Panc1 (cell line): ENCODE measurements at regions not wholly inside any gene's neighbourhood (a gene's known extent, or its start where the extent isn't known, plus 50 kb on each side); places are given as distances from the start of the nearest gene placed in this dataset.

Experiments
- ATAC-seq: fragments of 200-7000 bp; cut with Tn5 transposase; 2 replicates; pipeline ENCODE4 v1.9.1; 2020; ENCODE audit warnings: mild to moderate bottlenecking, moderate library complexity
- BruUV-seq: library from RNA; stranded (reverse); fragments of 400-500 nt; replicated peaks from 2 replicates; lab custom pipeline; 2021; lab: Mats Ljungman, UMichigan
- CTCF ChIA-PET: fragments of 300-600 bp; sonication (Branson Sonifier 250); formaldehyde crosslinking; loops from one replicate; lab custom pipeline; 2022; ENCODE audit warnings: antibody characterized with exemption; lab: Charles Lee
- POLR2A ChIA-PET: fragments of 300-600 bp; sonication (Branson Sonifier 250); formaldehyde crosslinking; loops from one replicate; lab custom pipeline; 2022; ENCODE audit warnings: antibody characterized with exemption; lab: Charles Lee
- DNase-seq: peaks from one replicate; pipeline ENCODE4 v3.0.0-alpha.2; 2010; ENCODE audit warnings: low read depth, low spot score
- H3K27ac ChIP-seq: 2 replicates; pipeline ENCODE4 v1.5.1; 2011; ENCODE audit warnings: mild to moderate bottlenecking, low read length, inconsistent platforms
- H3K27me3 ChIP-seq: fragments of 200-500 bp; sonication (Bioruptor generic); 2 replicates; pipeline ENCODE4 v1.6.0; 2014; ENCODE audit warnings: low read length, inconsistent platforms; ENCODE audit not compliant: control insufficient read depth, insufficient read depth
- H3K36me3 ChIP-seq: fragments of 200-500 bp; sonication (Bioruptor generic); 2 replicates; pipeline ENCODE4 v1.5.1; 2014; ENCODE audit warnings: inconsistent platforms, mild to moderate bottlenecking, low read length, moderate library complexity; ENCODE audit not compliant: control insufficient read depth, insufficient read depth
- H3K4me1 ChIP-seq: 2 replicates; pipeline ENCODE4 v1.5.1; 2011; ENCODE audit warnings: inconsistent platforms, mild to moderate bottlenecking, low read length, moderate library complexity; ENCODE audit not compliant: control insufficient read depth, insufficient read depth
- H3K4me3 ChIP-seq, 2 experiments: 2 replicates each; pipeline ENCODE4 v1.5.1; 2011 to 2012; ENCODE audit warnings: low read depth in 2 of 2, low read length in 2 of 2, mild to moderate bottlenecking in 2 of 2, inconsistent platforms in 1 of 2, moderate library complexity in 1 of 2
- H3K9me3 ChIP-seq: fragments of 200-500 bp; sonication (Bioruptor generic); 2 replicates; pipeline ENCODE4 v1.5.1; 2014; ENCODE audit warnings: low read depth, mild to moderate bottlenecking, inconsistent platforms, low read length, moderate library complexity; ENCODE audit not compliant: control insufficient read depth, insufficient read depth
- POLR2AphosphoS5 ChIP-seq: IDR thresholded peaks from 2 replicates; pipeline ENCODE4 v1.6.1; 2012; ENCODE audit warnings: mild to moderate bottlenecking, low read depth, low read length, moderate library complexity
- SIN3A ChIP-seq: IDR thresholded peaks from 2 replicates; pipeline ENCODE4 v1.6.1; 2012; ENCODE audit warnings: low read depth, mild to moderate bottlenecking, low read length, moderate library complexity, borderline replicate concordance; ENCODE audit not compliant: insufficient read depth
- TCF7L2 ChIP-seq: IDR thresholded peaks from 2 replicates; pipeline ENCODE4 v1.6.1; 2011; ENCODE audit warnings: mild to moderate bottlenecking, low read depth, low read length, inconsistent platforms
- in situ Hi-C: cut with HindIII; loops from 2 replicates; pipeline ENCODE4 v1.10.0; 2016; ENCODE audit warnings: low sequenced_read_pairs, low pct_unique_long_range_greater_than_20kb
- intact Hi-C: fragments of 100-400 bp; cut with micrococcal nuclease; formaldehyde crosslinking; loops from one replicate; pipeline ENCODE4 v1.10.0; 2022; ENCODE audit not compliant: unreplicated experiment
- TF ChIP-seq, protein P1 (sequence below): fragments of 450-650 bp; IDR thresholded peaks from 2 replicates; pipeline ENCODE4 v1.5.1; 2017; ENCODE audit warnings: mild to moderate bottlenecking
- TF ChIP-seq, protein P2 (sequence below), 2 experiments: IDR thresholded peaks; 2 replicates each; pipeline ENCODE4 v1.6.1; 2011 to 2012; ENCODE audit warnings: low read depth in 2 of 2, control low read depth in 1 of 2, low read length in 1 of 2, mild to moderate bottlenecking in 1 of 2, moderate library complexity in 1 of 2; ENCODE audit not compliant: insufficient read depth in 1 of 2

DNA sequence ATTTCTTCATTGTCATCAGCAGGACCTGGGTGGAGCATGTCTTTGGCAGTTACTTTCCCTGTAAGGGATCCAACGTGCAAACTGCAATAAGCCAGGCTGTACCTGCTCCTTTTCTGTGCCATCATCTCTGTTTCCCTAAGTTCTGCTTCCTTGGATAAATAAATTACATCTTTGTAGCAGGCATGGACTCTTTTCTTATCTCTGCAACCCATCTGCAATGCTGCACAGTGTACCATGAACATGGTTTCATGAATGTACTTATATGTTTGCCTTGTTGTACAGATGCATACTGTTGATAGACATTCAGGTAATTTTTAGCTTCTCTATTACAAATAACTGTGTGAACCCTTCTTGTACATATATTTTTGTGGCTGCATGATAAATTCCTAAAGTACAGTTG is 616.7 kb upstream of the PIK3C3 start:
- CTCF ChIA-PET = no interaction called here
- POLR2A ChIA-PET = no interaction called here
- H3K9me3 ChIP-seq = no peaks in the 10 kb centered on the region
- intact Hi-C loops = no loop called here
- no peaks in the 10 kb centered on the region for H3K4me1 ChIP-seq
- BruUV-seq = no TSS peak
- no peaks in the 10 kb centered on the region for H3K36me3 ChIP-seq
- in situ Hi-C loops = no loop called here
- no peak for ATAC-seq
- H3K27me3 ChIP-seq = no peaks in the 10 kb centered on the region
- TF ChIP-seq, protein P1, sequence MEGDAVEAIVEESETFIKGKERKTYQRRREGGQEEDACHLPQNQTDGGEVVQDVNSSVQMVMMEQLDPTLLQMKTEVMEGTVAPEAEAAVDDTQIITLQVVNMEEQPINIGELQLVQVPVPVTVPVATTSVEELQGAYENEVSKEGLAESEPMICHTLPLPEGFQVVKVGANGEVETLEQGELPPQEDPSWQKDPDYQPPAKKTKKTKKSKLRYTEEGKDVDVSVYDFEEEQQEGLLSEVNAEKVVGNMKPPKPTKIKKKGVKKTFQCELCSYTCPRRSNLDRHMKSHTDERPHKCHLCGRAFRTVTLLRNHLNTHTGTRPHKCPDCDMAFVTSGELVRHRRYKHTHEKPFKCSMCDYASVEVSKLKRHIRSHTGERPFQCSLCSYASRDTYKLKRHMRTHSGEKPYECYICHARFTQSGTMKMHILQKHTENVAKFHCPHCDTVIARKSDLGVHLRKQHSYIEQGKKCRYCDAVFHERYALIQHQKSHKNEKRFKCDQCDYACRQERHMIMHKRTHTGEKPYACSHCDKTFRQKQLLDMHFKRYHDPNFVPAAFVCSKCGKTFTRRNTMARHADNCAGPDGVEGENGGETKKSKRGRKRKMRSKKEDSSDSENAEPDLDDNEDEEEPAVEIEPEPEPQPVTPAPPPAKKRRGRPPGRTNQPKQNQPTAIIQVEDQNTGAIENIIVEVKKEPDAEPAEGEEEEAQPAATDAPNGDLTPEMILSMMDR = no peak
- TF ChIP-seq TCF7L2 (no peak), POLR2AphosphoS5 (no peak), SIN3A (no peak)
- TF ChIP-seq, protein P2, sequence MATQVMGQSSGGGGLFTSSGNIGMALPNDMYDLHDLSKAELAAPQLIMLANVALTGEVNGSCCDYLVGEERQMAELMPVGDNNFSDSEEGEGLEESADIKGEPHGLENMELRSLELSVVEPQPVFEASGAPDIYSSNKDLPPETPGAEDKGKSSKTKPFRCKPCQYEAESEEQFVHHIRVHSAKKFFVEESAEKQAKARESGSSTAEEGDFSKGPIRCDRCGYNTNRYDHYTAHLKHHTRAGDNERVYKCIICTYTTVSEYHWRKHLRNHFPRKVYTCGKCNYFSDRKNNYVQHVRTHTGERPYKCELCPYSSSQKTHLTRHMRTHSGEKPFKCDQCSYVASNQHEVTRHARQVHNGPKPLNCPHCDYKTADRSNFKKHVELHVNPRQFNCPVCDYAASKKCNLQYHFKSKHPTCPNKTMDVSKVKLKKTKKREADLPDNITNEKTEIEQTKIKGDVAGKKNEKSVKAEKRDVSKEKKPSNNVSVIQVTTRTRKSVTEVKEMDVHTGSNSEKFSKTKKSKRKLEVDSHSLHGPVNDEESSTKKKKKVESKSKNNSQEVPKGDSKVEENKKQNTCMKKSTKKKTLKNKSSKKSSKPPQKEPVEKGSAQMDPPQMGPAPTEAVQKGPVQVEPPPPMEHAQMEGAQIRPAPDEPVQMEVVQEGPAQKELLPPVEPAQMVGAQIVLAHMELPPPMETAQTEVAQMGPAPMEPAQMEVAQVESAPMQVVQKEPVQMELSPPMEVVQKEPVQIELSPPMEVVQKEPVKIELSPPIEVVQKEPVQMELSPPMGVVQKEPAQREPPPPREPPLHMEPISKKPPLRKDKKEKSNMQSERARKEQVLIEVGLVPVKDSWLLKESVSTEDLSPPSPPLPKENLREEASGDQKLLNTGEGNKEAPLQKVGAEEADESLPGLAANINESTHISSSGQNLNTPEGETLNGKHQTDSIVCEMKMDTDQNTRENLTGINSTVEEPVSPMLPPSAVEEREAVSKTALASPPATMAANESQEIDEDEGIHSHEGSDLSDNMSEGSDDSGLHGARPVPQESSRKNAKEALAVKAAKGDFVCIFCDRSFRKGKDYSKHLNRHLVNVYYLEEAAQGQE (IDR thresholded peaks at IDR 0.05; ENCODE audit: insufficient read depth in 1 of 2, low read depth in 2 of 2, low read length in 1 of 2) = no peak
- DNase-seq = no peak
- H3K4me3 ChIP-seq = no peak overlapping the region
- no peak overlapping the region for H3K27ac ChIP-seq

GRCh38 chr18:41331661-41332060 is 623.4 kb upstream of the PIK3C3 start:
- intact Hi-C loops = no loop called here
- no TSS peak for BruUV-seq

More at GRCh38 chr18:41331661-41332060, 623.4 kb upstream of the PIK3C3 start:
- ChIA-PET CTCF (no interaction called here), POLR2A (no interaction called here)
- Histone ChIP-seq H3K27me3 (no peaks in the 10 kb centered on the region), H3K4me1 (no peaks in the 10 kb centered on the region), H3K9me3 (no peaks in the 10 kb centered on the region), H3K36me3 (no peaks in the 10 kb centered on the region), H3K4me3 (no peak overlapping the region), H3K27ac (no peak overlapping the region)
- TF ChIP-seq, protein P1 = no peak
- TF ChIP-seq SIN3A (no peak), POLR2AphosphoS5 (no peak), TCF7L2 (no peak)
- TF ChIP-seq, protein P2 (IDR thresholded peaks at IDR 0.05; ENCODE audit: insufficient read depth in 1 of 2, low read depth in 2 of 2, low read length in 1 of 2) = no peak
- no peak for DNase-seq
- in situ Hi-C loops = no loop called here
- ATAC-seq = no peak
